ENCODE measurements at regions not wholly inside any gene's neighbourhood (a gene's known extent, or its start where the extent isn't known, plus 50 kb on each side); places are given as distances from the start of the nearest gene placed in this dataset.

GRCh38 chr4:13137390-13137789 lies 346.8 kb downstream of the RAB28 start:
- TF ChIP-seq CTCF (conservative IDR thresholded peaks at IDR 0.05; ENCODE audit: low read depth, low read length) (no peak), EZH2 (IDR thresholded peaks at IDR 0.05; ENCODE audit: low read length, unreplicated experiment) (no peak), EZH2phosphoT487 (IDR thresholded peaks at IDR 0.05; ENCODE audit: borderline replicate concordance, low read length) (no peak)

Data from PC-3 (cell line).